HEK293 (cell line): ENCODE measurements at regions not wholly inside any gene's neighbourhood (a gene's known extent, or its start where the extent isn't known, plus 50 kb on each side); places are given as distances from the start of the nearest gene placed in this dataset.

Source experiments
- CTCF ChIA-PET: fragments of 350-600 bp; formaldehyde crosslinking; extraction: SDS; loops from one replicate; lab custom pipeline; 2021; ENCODE audit warnings: antibody characterized with exemption; lab: Yijun Ruan, JAX
- POLR2A ChIA-PET: fragments of 300-600 bp; formaldehyde crosslinking; extraction: SDS; loops from one replicate; lab custom pipeline; 2020; ENCODE audit warnings: antibody characterized with exemption, inconsistent platforms; lab: Yijun Ruan, JAX
- H3K27ac ChIP-seq: fragments of 200-500 bp; sonication (Bioruptor generic); 2 replicates; pipeline ENCODE4 v1.5.1; 2014; ENCODE audit warnings: low read depth, low read length, control low read depth, inconsistent platforms; ENCODE audit errors: extremely low read depth
- H3K36me3 ChIP-seq, 2 experiments: fragments of 200-500 bp in 1 of 2; sonication (Bioruptor generic) in 1 of 2; 1 replicate in 1 of 2; 2 replicates in 1 of 2; pipeline ENCODE4 v1.5.1; 2014 to 2017; ENCODE audit warnings: inconsistent platforms in 2 of 2, low read length in 2 of 2; ENCODE audit not compliant: control insufficient read depth in 2 of 2, insufficient read depth in 1 of 2
- H3K4me1 ChIP-seq: fragments of 200-500 bp; sonication (Bioruptor generic); 2 replicates; pipeline ENCODE4 v1.5.1; 2014; ENCODE audit warnings: mild to moderate bottlenecking, low read length, inconsistent platforms; ENCODE audit not compliant: control insufficient read depth, insufficient read depth
- H3K4me3 ChIP-seq: 2 replicates; pipeline ENCODE4 v1.5.1; 2011; ENCODE audit warnings: low read depth, mild to moderate bottlenecking, control low read depth, low read length, moderate library complexity
- H3K9me3 ChIP-seq: fragments of 200-500 bp; sonication (Bioruptor generic); 2 replicates; pipeline ENCODE4 v1.5.1; 2014; ENCODE audit warnings: low read depth, low read length, inconsistent platforms; ENCODE audit not compliant: control insufficient read depth, insufficient read depth
- KLF10 ChIP-seq: fragments of 450-650 bp; IDR thresholded peaks from 2 replicates; pipeline ENCODE4 v1.5.1; 2018; ENCODE audit warnings: missing biosample characterization, mild to moderate bottlenecking, missing genetic modification characterization
- PRDM10 ChIP-seq: fragments of 450-650 bp; formaldehyde crosslinking; IDR thresholded peaks from 2 replicates; pipeline ENCODE4 v1.5.1; 2016; ENCODE audit warnings: missing biosample characterization, missing genetic modification characterization
- REST ChIP-seq: fragments of 450-650 bp; formaldehyde crosslinking; IDR thresholded peaks from 2 replicates; pipeline ENCODE4 v1.5.1; 2016; ENCODE audit warnings: missing biosample characterization, missing genetic modification characterization
- TCF7L2 ChIP-seq: IDR thresholded peaks from 2 replicates; pipeline ENCODE4 v1.6.1; 2011; ENCODE audit warnings: low read depth, mild to moderate bottlenecking, inconsistent platforms, low read length, moderate library complexity, borderline replicate concordance
- YY2 ChIP-seq: fragments of 450-650 bp; formaldehyde crosslinking; IDR thresholded peaks from 2 replicates; pipeline ENCODE4 v1.5.1; 2016; ENCODE audit warnings: missing biosample characterization, missing genetic modification characterization
- ZFP3 ChIP-seq: fragments of 450-650 bp; formaldehyde crosslinking; IDR thresholded peaks from 2 replicates; pipeline ENCODE4 v1.5.1; 2016; ENCODE audit warnings: low read depth, missing biosample characterization, missing genetic modification characterization
- ZNF138 ChIP-seq: fragments of 450-650 bp; formaldehyde crosslinking; IDR thresholded peaks from 2 replicates; pipeline ENCODE4 v1.5.1; 2016; ENCODE audit warnings: missing biosample characterization, missing genetic modification characterization, borderline replicate concordance
- ZNF146 ChIP-seq: fragments of 450-650 bp; formaldehyde crosslinking; IDR thresholded peaks from 2 replicates; pipeline ENCODE4 v1.5.1; 2016; ENCODE audit warnings: missing biosample characterization, missing genetic modification characterization
- ZNF449 ChIP-seq: fragments of 450-650 bp; formaldehyde crosslinking; IDR thresholded peaks from 2 replicates; pipeline ENCODE4 v1.5.1; 2017; ENCODE audit warnings: missing biosample characterization, mild to moderate bottlenecking, missing genetic modification characterization, moderate library complexity
- ZNF513 ChIP-seq: fragments of 450-650 bp; IDR thresholded peaks from 2 replicates; pipeline ENCODE4 v1.5.1; 2018; ENCODE audit warnings: missing biosample characterization, missing genetic modification characterization
- ZNF529 ChIP-seq: fragments of 450-650 bp; formaldehyde crosslinking; IDR thresholded peaks from 2 replicates; pipeline ENCODE4 v1.5.1; 2017; ENCODE audit warnings: missing genetic modification characterization, missing biosample characterization; ENCODE audit not compliant: insufficient replicate concordance
- ZNF555 ChIP-seq: fragments of 450-650 bp; formaldehyde crosslinking; conservative IDR thresholded peaks from 2 replicates; pipeline ENCODE4 v1.5.1; 2017; ENCODE audit warnings: missing biosample characterization, mild to moderate bottlenecking, missing genetic modification characterization, inconsistent platforms
- ZNF600 ChIP-seq: fragments of 450-650 bp; formaldehyde crosslinking; IDR thresholded peaks from 2 replicates; pipeline ENCODE4 v1.5.1; 2016; ENCODE audit warnings: missing biosample characterization, missing genetic modification characterization
- ZNF654 ChIP-seq: fragments of 450-650 bp; formaldehyde crosslinking; IDR thresholded peaks from 2 replicates; pipeline ENCODE4 v1.5.1; 2016; ENCODE audit warnings: low read depth, missing biosample characterization, missing genetic modification characterization
- ZSCAN23 ChIP-seq: fragments of 450-650 bp; formaldehyde crosslinking; IDR thresholded peaks from 2 replicates; pipeline ENCODE4 v1.5.1; 2016; ENCODE audit warnings: missing biosample characterization, missing genetic modification characterization
- TF ChIP-seq, protein P1 (sequence below): fragments of 450-650 bp; formaldehyde crosslinking; IDR thresholded peaks from 2 replicates; pipeline ENCODE4 v1.5.1; 2016; ENCODE audit warnings: missing biosample characterization, missing genetic modification characterization

DNA sequence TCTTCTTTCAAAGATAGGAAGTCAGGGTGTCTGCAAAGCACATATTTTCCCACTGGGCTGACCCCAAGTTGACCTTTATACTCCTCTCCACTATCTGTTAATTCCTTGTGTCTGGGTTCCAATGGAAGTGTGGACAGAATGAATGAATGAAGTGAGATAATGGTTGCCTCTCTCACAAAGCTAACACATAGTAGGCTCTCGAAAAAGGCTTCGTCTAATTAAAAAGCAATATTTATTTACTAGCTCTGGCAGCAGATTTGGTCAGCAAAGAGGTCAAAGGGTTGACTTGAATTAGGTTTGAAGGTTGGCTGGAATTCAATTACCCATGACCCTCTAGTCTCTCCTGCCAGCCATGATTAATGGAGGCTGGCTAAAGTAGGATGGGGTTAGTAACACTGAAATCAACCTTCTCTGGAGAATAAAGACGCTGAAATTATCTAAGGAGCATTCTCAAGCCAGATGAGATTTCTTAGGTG lies 280.3 kb upstream of the KLF3 start (continued):
- TF ChIP-seq ZNF513 (no peak), ZNF146 (tag by site-specific recombination) (no peak), ZNF654 (tag by site-specific recombination) (no peak), ZSCAN23 (no peak), PRDM10 (tag by site-specific recombination) (no peak), YY2 (tag by site-specific recombination) (no peak)

GRCh38 chr4:38385093-38386004 lies 278.6 kb upstream of the KLF3 start:
- Histone ChIP-seq H3K9me3 (no peaks in the 10 kb centered on the region), H3K36me3 (no peaks in the 10 kb centered on the region), H3K27ac (no peak overlapping the region), H3K4me1 (0 out of 2 replicates have a peak, but pooled peaks cover 3% of the 10 kb centered on the region), H3K4me3 (no peak overlapping the region)
- ChIA-PET CTCF (interaction anchor here (0.7 to 1.0 kb wide), 2 partner anchors 66 to 133 kb away, joined by 3 to 4 read pairs; no protein-coding TSS in a partner anchor), POLR2A (interaction anchor here (0.6 kb wide), 1 partner anchor 337 kb away, joined by 3 read pairs; no protein-coding TSS in a partner anchor)
- TF ChIP-seq TCF7L2 (no peak), ZNF600 (tag by site-specific recombination) (no peak), REST (tag by site-specific recombination) (no peak), ZNF529 (tag by site-specific recombination) (no peak), KLF10 (tag by site-specific recombination) (no peak), ZNF138 (tag by site-specific recombination) (no peak), ZNF449 (no peak), ZFP3 (no peak), ZNF555 (tag by site-specific recombination) (no peak)
- TF ChIP-seq, protein P1, sequence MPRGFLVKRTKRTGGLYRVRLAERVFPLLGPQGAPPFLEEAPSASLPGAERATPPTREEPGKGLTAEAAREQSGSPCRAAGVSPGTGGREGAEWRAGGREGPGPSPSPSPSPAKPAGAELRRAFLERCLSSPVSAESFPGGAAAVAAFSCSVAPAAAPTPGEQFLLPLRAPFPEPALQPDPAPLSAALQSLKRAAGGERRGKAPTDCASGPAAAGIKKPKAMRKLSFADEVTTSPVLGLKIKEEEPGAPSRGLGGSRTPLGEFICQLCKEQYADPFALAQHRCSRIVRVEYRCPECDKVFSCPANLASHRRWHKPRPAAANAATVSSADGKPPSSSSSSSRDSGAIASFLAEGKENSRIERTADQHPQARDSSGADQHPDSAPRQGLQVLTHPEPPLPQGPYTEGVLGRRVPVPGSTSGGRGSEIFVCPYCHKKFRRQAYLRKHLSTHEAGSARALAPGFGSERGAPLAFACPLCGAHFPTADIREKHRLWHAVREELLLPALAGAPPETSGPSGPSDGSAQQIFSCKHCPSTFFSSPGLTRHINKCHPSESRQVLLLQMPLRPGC (tag by site-specific recombination) = no peak
